Smooth muscle cell (in vitro differentiated cells): ENCODE measurements at regions not wholly inside any gene's neighbourhood (a gene's known extent, or its start where the extent isn't known, plus 50 kb on each side); places are given as distances from the start of the nearest gene placed in this dataset.

ENCODE experiments used
- DNase-seq: peaks from one replicate; lab custom pipeline; 2025; ENCODE audit not compliant: unreplicated experiment; lab: John Stamatoyannopoulos, UW
- H2AFZ ChIP-seq: fragments of 200-600 bp; sonication (generic); 2 replicates; pipeline ENCODE4 v1.6.0; 2016; ENCODE audit warnings: antibody characterized with exemption, low read depth, mild to moderate bottlenecking
- H3F3A ChIP-seq: fragments of 200-600 bp; sonication (generic); 2 replicates; pipeline ENCODE4 v1.6.0; 2017; ENCODE audit warnings: antibody characterized with exemption, low read depth
- H3K27ac ChIP-seq: fragments of 200-600 bp; sonication (generic); 2 replicates; pipeline ENCODE4 v1.5.1; 2016; ENCODE audit warnings: low read depth, mild to moderate bottlenecking
- H3K27me3 ChIP-seq: fragments of 200-600 bp; sonication (generic); 2 replicates; pipeline ENCODE4 v1.6.1; 2016; ENCODE audit warnings: low read depth, mild to moderate bottlenecking
- H3K36me3 ChIP-seq: fragments of 200-600 bp; sonication (generic); 2 replicates; pipeline ENCODE4 v1.5.1; 2016; ENCODE audit warnings: low read depth
- H3K4me1 ChIP-seq: fragments of 200-600 bp; sonication (generic); 2 replicates; pipeline ENCODE4 v1.5.1; 2016; ENCODE audit warnings: low read depth
- H3K4me2 ChIP-seq: fragments of 200-600 bp; sonication (generic); 2 replicates; pipeline ENCODE4 v1.6.0; 2016; ENCODE audit warnings: mild to moderate bottlenecking
- H3K4me3 ChIP-seq: fragments of 200-600 bp; sonication (generic); 2 replicates; pipeline ENCODE4 v1.5.1; 2016; ENCODE audit warnings: mild to moderate bottlenecking
- H3K79me2 ChIP-seq: fragments of 200-600 bp; sonication (generic); 2 replicates; pipeline ENCODE4 v1.6.0; 2016; ENCODE audit warnings: low read depth, mild to moderate bottlenecking
- H3K9ac ChIP-seq: fragments of 200-600 bp; sonication (generic); 2 replicates; pipeline ENCODE4 v1.6.0; 2016; ENCODE audit warnings: low read depth
- H3K9me3 ChIP-seq: fragments of 200-600 bp; sonication (generic); replicated peaks from 2 replicates; pipeline ENCODE4 v1.5.1; 2016; ENCODE audit warnings: low read depth
- H4K20me1 ChIP-seq: fragments of 200-600 bp; sonication (generic); 2 replicates; pipeline ENCODE4 v1.6.0; 2016; ENCODE audit warnings: low read depth
- CTCF ChIP-seq: fragments of 200-600 bp; sonication (generic); IDR thresholded peaks from 2 replicates; pipeline ENCODE4 v1.5.1; 2017; ENCODE audit warnings: borderline replicate concordance, mild to moderate bottlenecking, antibody characterized with exemption; ENCODE audit not compliant: insufficient read depth, poor library complexity, severe bottlenecking
- WGBS: methylation state at CpG from one replicate; pipeline ENCODE4 v1.1.7; 2016; ENCODE audit warnings: low lambda C conversion rate; 5-methylcytosine and 5-hydroxymethylcytosine counted together

GRCh38 chr21:38626306-38626705, 128.0 kb upstream of the ERG start:
- peaks cover 40% of the 10 kb centered on the region for H3K79me2 ChIP-seq
- DNase-seq: no peak
- peaks cover 4% of the 10 kb centered on the region for H3F3A ChIP-seq
- H3K9ac ChIP-seq: no peak overlapping the region
- no peak overlapping the region for H2AFZ ChIP-seq
- 99% methylated on average over 3 of the region's 3 CpGs for WGBS
- H3K27ac ChIP-seq: no peak overlapping the region
- no peaks in the 10 kb centered on the region for H4K20me1 ChIP-seq
- no peaks in the 10 kb centered on the region for H3K36me3 ChIP-seq
- H3K9me3 ChIP-seq: no peaks in the 10 kb centered on the region
- H3K4me2 ChIP-seq: no peak overlapping the region
- no peak overlapping the region for H3K4me3 ChIP-seq
- no peak for TF ChIP-seq CTCF
- no peaks in the 10 kb centered on the region for H3K4me1 ChIP-seq
- H3K27me3 ChIP-seq: no peaks in the 10 kb centered on the region

- TF ChIP-seq CTCF: no peak
- WGBS: 72% methylated on average over 3 of the region's 3 CpGs
- Histone ChIP-seq H3K79me2 (peaks cover 45% of the 10 kb centered on the region), H3K9me3 (no peaks in the 10 kb centered on the region), H2AFZ (no peak overlapping the region), H3K4me2 (no peak overlapping the region), H3K36me3 (no peaks in the 10 kb centered on the region), H4K20me1 (no peaks in the 10 kb centered on the region), H3K9ac (no peak overlapping the region), H3K27me3 (no peaks in the 10 kb centered on the region), H3K4me3 (no peak overlapping the region), H3F3A (no peaks in the 10 kb centered on the region), H3K27ac (peak overlapping the region; percentile 63), H3K4me1 (no peaks in the 10 kb centered on the region)
- no peak for DNase-seq
Observed at GRCh38 chr21:38628349-38628748, 130.1 kb upstream of the ERG start.

- Histone ChIP-seq H4K20me1 (no peaks in the 10 kb centered on the region), H3K9me3 (no peaks in the 10 kb centered on the region), H3K27me3 (no peaks in the 10 kb centered on the region), H3F3A (no peaks in the 10 kb centered on the region), H3K36me3 (no peaks in the 10 kb centered on the region), H3K4me1 (no peaks in the 10 kb centered on the region), H3K79me2 (peaks cover 47% of the 10 kb centered on the region), H3K4me3 (peak overlapping the region; percentile 8), H3K4me2 (peak overlapping the region; percentile 69), H3K9ac (peak overlapping the region; percentile 57), H2AFZ (no peak overlapping the region), H3K27ac (peak overlapping the region; percentile 88)
- no peak for DNase-seq
- 22% methylated on average over 6 of the region's 6 CpGs for WGBS
- TF ChIP-seq CTCF: no peak
Observed at GRCh38 chr21:38631206-38631605, 132.9 kb upstream of the ERG start.

- Histone ChIP-seq H3K4me3 (peak overlapping the region; percentile 8), H3K79me2 (peaks cover 43% of the 10 kb centered on the region), H3K4me2 (peak overlapping the region; percentile 69), H3K4me1 (no peaks in the 10 kb centered on the region), H3K36me3 (no peaks in the 10 kb centered on the region), H3K9ac (peak overlapping the region; percentile 57), H3F3A (no peaks in the 10 kb centered on the region), H3K27me3 (no peaks in the 10 kb centered on the region), H4K20me1 (no peaks in the 10 kb centered on the region), H3K9me3 (no peaks in the 10 kb centered on the region), H2AFZ (no peak overlapping the region), H3K27ac (peak overlapping the region; percentile 88)
- no peak for TF ChIP-seq CTCF
- WGBS: 38% methylated on average over 5 of the region's 5 CpGs
- no peak for DNase-seq
Observed at GRCh38 chr21:38631676-38632075, 133.4 kb upstream of the ERG start.
